Kidney epithelial cell (primary cell): ENCODE measurements at regions not wholly inside any gene's neighbourhood (a gene's known extent, or its start where the extent isn't known, plus 50 kb on each side); places are given as distances from the start of the nearest gene placed in this dataset.

Experiments
- DNase-seq: peaks from one replicate; pipeline ENCODE4 v3.0.0-alpha.2; 2010; ENCODE audit warnings: low read depth
- H3K27me3 ChIP-seq: 2 replicates; pipeline ENCODE4 v1.6.0; 2011; ENCODE audit warnings: low read length; ENCODE audit not compliant: control insufficient read depth, insufficient read depth
- H3K36me3 ChIP-seq: 2 replicates; pipeline ENCODE4 v1.5.1; 2011; ENCODE audit warnings: low read length; ENCODE audit not compliant: control insufficient read depth, insufficient read depth
- H3K4me3 ChIP-seq: 2 replicates; pipeline ENCODE4 v1.5.1; 2011; ENCODE audit warnings: low read depth, mild to moderate bottlenecking, control low read depth, low read length
- TF ChIP-seq, protein P1 (sequence below): IDR thresholded peaks from 2 replicates; pipeline ENCODE4 v1.5.1; 2011; ENCODE audit warnings: mild to moderate bottlenecking, moderate library complexity, low read length, control low read depth, inconsistent platforms; ENCODE audit not compliant: insufficient read depth, poor library complexity, severe bottlenecking

DNA sequence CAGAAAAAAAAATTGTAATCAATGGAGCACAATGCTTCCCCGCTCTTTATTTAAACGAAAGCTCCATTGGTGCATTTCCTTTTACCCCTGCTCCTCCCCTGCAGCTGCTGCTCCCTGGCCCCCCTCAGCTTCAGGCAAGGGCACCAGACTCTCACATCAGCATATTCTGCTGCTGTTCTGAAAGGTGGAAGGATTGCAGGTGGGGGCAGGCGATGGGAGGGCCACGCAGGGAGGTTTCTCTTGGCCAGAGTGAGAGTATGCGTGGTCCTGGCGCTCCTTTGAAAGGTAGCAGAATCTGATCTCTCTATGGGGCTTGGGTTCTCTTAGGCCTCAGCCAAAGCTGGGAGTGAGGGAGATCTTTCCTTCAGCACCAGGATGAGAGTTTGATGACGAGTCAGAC lies 240.9 kb upstream of the CADM1 start:
- H3K27me3 ChIP-seq = no peaks in the 10 kb centered on the region
- no peaks in the 10 kb centered on the region for H3K36me3 ChIP-seq
- TF ChIP-seq, protein P1, sequence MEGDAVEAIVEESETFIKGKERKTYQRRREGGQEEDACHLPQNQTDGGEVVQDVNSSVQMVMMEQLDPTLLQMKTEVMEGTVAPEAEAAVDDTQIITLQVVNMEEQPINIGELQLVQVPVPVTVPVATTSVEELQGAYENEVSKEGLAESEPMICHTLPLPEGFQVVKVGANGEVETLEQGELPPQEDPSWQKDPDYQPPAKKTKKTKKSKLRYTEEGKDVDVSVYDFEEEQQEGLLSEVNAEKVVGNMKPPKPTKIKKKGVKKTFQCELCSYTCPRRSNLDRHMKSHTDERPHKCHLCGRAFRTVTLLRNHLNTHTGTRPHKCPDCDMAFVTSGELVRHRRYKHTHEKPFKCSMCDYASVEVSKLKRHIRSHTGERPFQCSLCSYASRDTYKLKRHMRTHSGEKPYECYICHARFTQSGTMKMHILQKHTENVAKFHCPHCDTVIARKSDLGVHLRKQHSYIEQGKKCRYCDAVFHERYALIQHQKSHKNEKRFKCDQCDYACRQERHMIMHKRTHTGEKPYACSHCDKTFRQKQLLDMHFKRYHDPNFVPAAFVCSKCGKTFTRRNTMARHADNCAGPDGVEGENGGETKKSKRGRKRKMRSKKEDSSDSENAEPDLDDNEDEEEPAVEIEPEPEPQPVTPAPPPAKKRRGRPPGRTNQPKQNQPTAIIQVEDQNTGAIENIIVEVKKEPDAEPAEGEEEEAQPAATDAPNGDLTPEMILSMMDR = no peak
- no peak for DNase-seq
- H3K4me3 ChIP-seq = no peak overlapping the region

GRCh38 chr11:115743719-115744118 lies 239.5 kb upstream of the CADM1 start:
- TF ChIP-seq, protein P1 = no peak
- no peak overlapping the region for H3K4me3 ChIP-seq
- no peak for DNase-seq
- H3K36me3 ChIP-seq = no peaks in the 10 kb centered on the region
- no peaks in the 10 kb centered on the region for H3K27me3 ChIP-seq

- H3K4me3 ChIP-seq = no peak overlapping the region
- TF ChIP-seq, protein P1 = no peak
- no peaks in the 10 kb centered on the region for H3K36me3 ChIP-seq
- no peak for DNase-seq
- H3K27me3 ChIP-seq = no peaks in the 10 kb centered on the region
These were observed 237.3 kb upstream of the CADM1 start for GRCh38 chr11:115741376-115742107.

DNA sequence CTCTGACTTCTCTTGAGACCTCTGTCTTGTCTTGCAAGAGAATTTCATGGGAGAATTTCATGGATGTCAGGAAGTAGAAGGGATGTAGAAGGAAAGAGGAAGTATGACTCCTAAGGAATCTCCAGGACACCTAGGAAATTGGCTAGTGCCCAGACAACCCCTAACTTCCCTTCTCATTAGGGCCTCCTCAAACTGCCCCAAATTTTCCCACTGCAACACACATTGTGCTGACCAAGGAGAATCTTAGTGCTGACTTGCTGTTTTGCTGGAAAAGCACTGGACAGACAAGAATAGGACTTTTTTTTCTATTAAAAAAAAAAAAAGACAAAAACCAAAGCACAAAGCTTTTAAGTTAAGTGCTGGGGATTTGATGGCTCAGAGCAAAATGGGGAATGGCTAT lies 236.1 kb upstream of the CADM1 start:
- Histone ChIP-seq H3K36me3 (no peaks in the 10 kb centered on the region), H3K27me3 (no peaks in the 10 kb centered on the region), H3K4me3 (no peak overlapping the region)
- TF ChIP-seq, protein P1 = no peak
- DNase-seq = no peak

GRCh38 chr11:115739878-115740277 lies 235.7 kb upstream of the CADM1 start:
- Histone ChIP-seq H3K4me3 (no peak overlapping the region), H3K36me3 (no peaks in the 10 kb centered on the region), H3K27me3 (no peaks in the 10 kb centered on the region)
- TF ChIP-seq, protein P1 = no peak
- no peak for DNase-seq

- H3K4me3 ChIP-seq = no peak overlapping the region
- TF ChIP-seq, protein P1 = no peak
- no peaks in the 10 kb centered on the region for H3K36me3 ChIP-seq
- no peak for DNase-seq
- H3K27me3 ChIP-seq = no peaks in the 10 kb centered on the region
These were observed 234.9 kb upstream of the CADM1 start for GRCh38 chr11:115739146-115739545.
